ENCODE measurements at regions not wholly inside any gene's neighbourhood (a gene's known extent, or its start where the extent isn't known, plus 50 kb on each side); places are given as distances from the start of the nearest gene placed in this dataset.

GRCh38 chr16:50467559-50467942 lies 80.6 kb upstream of the NKD1 start:
- TF ChIP-seq CTCF (IDR thresholded peaks at IDR 0.05; ENCODE audit: low read depth, low read length) (no peak), EZH2phosphoT487 (IDR thresholded peaks at IDR 0.05; ENCODE audit: low read depth) (no peak)

All from OCI-LY3 (cell line).